ENCODE measurements at regions not wholly inside any gene's neighbourhood (a gene's known extent, or its start where the extent isn't known, plus 50 kb on each side); places are given as distances from the start of the nearest gene placed in this dataset.

DNA sequence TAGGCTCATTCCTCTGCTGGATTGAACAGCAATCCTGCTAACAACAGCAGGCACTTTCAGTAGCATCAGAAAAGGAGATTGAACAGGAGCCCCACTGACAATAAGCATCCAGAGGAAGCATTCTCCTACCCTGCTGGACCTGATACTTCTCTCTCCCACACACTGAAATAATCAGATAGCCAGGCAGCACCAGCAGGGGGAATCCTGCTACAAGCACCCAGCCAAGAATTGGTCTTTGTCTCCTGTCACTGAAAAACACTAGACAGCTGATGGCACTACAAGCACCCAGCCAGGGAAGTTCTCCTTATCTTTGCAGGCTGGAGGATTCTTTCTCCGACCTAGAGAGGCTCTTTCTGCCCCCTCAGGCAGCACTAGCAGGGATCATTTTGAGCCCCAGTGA is 444.3 kb upstream of the GRIA3 start:
- TF ChIP-seq, protein P1, sequence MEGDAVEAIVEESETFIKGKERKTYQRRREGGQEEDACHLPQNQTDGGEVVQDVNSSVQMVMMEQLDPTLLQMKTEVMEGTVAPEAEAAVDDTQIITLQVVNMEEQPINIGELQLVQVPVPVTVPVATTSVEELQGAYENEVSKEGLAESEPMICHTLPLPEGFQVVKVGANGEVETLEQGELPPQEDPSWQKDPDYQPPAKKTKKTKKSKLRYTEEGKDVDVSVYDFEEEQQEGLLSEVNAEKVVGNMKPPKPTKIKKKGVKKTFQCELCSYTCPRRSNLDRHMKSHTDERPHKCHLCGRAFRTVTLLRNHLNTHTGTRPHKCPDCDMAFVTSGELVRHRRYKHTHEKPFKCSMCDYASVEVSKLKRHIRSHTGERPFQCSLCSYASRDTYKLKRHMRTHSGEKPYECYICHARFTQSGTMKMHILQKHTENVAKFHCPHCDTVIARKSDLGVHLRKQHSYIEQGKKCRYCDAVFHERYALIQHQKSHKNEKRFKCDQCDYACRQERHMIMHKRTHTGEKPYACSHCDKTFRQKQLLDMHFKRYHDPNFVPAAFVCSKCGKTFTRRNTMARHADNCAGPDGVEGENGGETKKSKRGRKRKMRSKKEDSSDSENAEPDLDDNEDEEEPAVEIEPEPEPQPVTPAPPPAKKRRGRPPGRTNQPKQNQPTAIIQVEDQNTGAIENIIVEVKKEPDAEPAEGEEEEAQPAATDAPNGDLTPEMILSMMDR (IDR thresholded peaks at IDR 0.05; ENCODE audit: low read depth, low read length, poor library complexity, severe bottlenecking), result no peak
- TF ChIP-seq EZH2phosphoT487 (IDR thresholded peaks at IDR 0.05; ENCODE audit: borderline replicate concordance, low read length), result no peak
